ENCODE measurements at regions not wholly inside any gene's neighbourhood (a gene's known extent, or its start where the extent isn't known, plus 50 kb on each side); places are given as distances from the start of the nearest gene placed in this dataset.
A peak's percentile ranks its signal among the peaks of the same experiment; 100 is the strongest.
"Not testable (repeated sequence)": the region's sequence is repeated elsewhere in the genome, so short reads cannot be mapped to it uniquely, and the experiment has no call there.

DNA sequence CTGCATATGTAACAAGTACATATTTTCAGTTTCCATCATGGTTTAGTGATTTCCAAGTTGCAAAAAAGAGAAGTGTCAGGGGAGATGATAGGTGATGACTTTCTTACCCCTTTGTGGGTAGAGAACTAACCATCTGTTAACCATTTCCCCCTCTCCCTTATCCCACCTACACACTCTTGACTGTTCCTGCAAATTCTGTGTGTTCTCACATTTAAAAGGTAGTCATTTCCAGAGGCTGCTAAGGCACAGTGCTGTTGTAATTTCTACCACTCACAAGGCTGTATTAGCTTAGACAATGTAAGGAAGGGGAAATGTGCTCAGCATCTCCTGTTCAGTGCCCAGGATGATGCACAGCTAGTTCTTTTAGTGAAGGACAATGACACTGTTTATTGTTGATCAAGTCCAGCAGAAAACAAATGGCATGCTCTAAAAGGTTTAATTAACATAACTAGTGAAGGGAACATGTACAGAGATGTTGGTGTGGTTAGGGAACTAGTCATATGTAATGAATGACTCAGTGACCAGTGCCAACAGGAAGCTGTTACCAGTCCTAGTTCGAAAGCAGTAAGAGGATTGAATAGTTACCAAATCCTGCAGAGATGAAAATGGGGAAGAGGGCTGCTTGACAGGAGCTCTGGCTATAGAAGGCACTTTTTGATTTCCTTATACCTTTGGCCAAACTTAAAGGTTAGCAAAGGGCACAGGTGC, 165.1 kb downstream of the PLK2 start:
- DNase-seq (ENCODE audit: low spot score): no peak

DNA sequence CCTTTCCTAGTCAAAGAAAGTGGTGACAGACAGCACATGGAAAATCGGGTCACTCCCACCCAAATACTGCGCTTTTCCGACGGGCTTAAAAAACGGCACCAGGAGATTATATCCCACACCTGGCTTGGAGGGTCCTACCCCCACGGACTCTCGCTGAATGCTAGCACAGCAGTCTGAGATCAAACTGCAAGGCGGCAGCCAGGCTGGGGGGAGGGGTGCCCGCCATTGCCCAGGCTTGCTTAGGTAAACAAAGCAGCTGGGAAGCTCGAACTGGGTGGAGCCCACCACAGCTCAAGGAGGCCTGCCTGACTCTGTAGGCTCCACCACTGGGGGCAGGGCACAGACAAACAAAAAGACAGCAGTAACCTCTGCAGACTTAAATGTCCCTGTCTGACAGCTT, 171.6 kb downstream of the PLK2 start:
- DNase-seq (ENCODE audit: low spot score): not testable (repeated sequence)

DNA sequence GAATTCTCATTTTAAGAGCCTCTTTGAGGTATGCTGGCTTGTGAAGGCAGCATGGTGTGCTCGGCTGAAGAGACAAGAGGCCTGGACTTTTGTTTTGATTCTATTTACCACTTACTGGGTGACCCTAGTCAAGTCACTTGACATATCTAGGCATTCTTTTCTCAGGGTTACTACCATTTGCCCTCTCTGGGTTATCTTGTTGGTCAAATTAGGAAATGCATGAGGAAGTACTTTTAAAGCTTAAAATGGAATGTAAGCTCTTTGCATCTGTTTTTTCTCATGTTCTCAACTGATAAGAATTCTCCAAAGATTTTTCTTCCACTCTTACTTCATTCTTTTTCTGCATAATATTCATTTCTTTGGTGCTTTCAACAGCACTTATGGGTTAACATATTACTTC, 173.1 kb downstream of the PLK2 start:
- no peak for DNase-seq (ENCODE audit: low spot score)

DNA sequence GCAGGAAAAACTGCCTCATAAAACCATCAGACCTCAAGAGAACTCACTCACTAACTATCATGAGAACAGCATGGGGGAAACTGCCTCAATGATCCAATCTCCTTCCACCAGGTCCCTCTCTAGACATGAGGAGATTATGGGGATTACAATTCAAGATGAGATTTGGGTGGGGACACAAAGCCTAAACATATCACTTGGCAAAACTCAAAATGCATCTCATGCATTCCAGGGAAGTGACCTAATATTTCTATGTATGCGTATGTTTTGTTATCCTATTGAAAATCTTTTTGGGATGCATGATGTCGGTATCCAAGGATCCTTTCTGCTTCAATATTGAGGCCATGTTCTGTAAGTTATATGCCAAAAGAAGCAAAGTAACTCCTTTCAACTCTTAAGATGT, 174.0 kb downstream of the PLK2 start:
- no peak for DNase-seq (ENCODE audit: low spot score)

DNA sequence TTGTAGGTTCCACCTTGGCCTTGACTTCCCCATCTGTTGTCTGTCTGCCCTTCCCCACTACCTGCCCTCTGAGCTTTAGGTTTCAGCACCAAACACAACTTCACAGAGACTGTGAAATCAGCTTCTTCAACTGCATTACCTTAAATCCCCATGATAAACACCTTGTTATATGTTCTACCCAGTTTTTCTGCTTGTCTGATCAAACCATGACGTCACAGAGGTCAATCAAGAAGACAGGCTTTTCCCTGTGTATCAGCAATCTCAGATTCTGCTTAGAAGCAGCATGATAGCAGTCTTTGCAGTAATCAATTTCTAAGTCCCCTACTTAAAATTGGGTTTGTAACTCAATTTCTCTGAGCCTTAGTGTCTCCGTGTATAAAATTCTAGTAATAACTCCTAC, 175.0 kb downstream of the PLK2 start:
- no peak for DNase-seq (ENCODE audit: low spot score)

DNA sequence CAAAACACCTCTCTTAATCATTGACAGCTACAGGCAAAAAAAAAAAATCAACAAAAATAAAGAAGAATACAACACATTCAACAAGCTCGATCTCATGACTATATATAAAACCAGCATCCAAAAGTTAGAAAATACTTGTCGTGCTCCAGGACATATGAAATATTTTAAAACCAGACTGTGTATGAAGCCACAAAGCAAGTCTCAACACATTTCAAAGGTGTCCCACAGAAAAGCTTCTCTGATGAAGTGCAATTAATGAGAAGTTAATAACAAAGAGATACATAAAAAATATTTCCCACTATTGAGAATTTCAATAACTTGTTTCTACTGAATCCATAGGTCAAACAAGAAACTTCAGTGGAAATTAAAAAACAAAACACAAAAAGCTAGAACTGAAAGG, 178.7 kb downstream of the PLK2 start:
- DNase-seq (ENCODE audit: low spot score): no peak

DNA sequence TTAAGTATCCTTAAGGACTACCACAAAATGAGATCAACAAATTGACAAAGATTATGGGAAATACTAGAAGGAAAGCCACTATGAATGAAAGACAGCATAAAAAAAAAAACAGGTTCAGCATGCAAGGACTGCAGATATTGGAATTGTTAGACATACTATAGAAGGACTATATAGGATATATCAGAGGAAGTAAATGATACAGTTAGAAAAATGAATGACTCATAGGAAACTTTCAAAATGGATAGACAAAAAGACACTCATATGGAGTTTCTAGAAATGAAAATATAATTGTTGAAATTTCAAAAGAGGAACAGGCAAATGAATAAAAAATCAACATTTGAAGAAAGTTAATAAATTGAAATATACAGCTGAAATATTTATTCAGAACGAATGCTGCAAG, 180.6 kb downstream of the PLK2 start:
- no peak for DNase-seq (ENCODE audit: low spot score)

DNA sequence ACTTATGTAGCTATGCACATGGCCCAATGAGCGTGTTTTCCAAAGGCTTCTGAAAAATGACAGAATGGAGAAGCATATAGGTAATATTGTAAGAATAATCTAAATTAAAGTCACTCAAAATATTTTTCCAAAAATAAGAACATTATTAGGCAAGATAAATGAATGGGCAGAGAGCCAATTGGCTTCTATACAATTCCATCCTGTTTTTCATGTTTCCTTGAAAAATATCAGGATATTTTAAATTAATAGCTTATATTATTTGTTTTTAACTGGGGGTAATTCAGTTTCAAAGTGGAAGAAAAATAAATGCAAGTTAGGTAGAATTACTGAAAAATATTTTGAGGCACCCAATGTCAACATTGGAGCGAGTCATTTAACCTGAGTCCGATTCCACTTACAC, 183.5 kb downstream of the PLK2 start:
- no peak for DNase-seq (ENCODE audit: low spot score)

DNA sequence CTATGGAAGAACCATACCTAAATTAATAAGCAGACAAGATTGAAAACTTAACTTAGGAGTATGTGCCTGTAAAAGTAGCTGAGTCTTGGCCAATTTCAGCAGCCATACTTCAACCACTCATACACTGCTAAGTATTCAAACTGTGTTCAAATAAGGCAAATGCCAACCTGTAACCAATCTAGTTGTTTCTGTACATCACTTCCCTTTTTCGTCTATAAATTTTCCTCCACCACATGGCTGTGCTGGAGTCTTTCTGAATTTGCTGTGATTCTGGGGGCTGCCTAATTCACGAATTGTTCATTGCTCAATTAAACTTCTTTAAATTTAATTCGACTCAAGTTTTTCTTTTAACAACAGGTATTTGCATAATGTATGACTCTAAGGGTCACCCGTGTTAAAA, 184.4 kb downstream of the PLK2 start:
- DNase-seq (ENCODE audit: low spot score): no peak

DNA sequence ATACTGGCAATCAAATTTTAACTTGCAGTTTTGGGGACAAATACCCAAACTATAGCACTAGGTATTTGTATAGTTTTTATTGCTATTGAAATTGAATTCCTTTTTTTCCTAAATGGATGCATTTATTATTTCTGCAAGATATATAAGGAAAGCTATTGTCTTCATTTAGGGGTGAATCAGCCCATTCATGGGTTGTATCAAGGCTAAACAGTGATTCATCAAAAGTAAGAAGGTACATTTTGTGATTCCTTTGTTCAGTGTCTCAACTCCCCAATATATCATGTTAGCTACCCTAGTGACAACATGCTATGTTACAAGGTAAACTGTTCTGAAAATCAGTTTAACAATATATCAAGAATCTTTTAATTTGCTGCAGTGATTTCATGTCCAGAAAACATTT, 185.7 kb downstream of the PLK2 start:
- no peak for DNase-seq (ENCODE audit: low spot score)

DNA sequence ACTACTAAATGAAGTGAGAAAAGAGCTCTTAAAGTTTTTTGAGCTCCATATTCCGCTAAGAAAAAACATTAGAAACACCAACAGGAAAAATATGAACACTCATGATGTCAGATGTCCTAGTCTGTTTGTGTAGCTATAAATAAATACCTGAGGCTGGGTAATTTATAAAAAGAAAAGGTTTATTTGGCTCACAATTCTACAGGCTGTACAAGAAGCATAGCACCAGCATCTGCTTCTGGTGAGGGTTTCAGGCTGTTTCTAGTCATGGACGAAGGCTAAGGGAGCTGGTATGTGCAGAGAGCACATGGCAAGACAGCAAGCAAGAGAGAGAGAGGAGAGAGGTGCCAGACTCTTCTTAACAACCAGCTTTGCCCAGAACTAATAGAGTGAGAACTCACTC, 186.2 kb downstream of the PLK2 start:
- no peak for DNase-seq (ENCODE audit: low spot score)

DNA sequence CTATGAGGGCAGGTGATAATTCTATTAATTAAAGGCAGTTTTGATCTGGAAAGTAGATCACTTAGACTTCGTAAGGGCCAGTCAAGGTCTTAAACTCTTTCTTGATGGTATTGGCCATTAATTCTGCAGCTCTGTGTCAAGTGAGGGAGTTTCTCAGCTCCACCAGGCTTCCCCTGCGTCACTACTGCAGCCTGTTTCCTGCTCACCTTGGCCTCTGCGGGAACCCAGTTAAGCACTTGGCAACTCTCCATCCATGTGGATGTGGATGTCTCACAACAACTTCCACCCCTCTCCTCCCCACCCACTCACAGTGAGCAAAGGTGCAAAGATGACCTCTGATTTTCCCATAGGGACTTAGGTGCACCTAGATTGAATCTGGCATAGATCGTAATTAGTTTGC, 191.6 kb downstream of the PLK2 start:
- DNase-seq (ENCODE audit: low spot score): no peak

DNA sequence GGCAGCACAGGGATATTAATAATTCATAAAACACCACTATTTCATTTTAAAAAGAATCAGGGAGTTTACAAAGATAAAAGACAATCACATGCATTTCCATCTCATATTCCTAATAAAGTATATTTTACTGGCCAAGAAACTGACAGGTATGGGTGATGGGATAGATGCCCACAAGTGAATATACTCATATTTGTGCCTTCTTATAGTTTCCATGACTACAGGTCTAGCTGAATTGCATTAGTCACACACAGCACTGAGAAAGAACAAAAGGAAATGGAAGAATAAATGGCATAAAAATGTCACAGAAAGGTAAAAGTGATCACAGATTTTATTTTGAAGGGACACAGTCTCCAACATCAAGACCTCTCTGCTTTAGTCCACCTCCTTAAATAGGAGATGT, 193.5 kb downstream of the PLK2 start:
- DNase-seq (ENCODE audit: low spot score): no peak

DNA sequence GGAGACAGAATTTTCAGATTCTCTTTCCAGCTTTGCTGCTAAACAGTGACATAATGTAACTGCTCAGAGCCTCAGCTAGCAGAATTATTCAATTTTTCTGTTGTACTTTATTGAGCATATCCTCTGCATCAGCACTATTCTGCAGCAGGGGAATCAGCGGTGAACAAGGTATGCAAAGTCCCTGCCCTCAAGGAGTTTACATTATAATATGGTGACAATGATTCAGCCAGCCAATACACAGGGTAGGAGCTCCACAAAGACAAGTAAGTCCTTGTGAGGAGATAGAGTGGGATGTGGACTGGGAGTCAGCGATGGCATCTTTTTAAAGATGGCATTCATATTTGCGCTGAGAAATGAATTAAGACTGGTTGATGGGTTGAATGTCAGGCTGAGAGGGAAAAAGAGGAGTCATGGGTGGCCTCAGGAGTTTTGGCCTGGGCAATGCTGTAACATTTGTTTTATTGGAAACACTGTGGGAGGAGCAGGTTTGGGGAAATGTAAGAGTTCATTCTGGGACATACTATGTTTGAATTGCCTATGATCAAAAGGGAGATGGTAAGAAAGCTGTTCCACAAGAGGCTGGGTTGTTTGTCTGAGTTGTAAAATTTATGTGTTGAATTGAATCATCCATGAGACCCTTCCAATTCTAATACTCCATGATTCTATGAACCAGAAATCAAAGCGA, 194.5 kb downstream of the PLK2 start:
- no peak for DNase-seq (ENCODE audit: low spot score)

DNA sequence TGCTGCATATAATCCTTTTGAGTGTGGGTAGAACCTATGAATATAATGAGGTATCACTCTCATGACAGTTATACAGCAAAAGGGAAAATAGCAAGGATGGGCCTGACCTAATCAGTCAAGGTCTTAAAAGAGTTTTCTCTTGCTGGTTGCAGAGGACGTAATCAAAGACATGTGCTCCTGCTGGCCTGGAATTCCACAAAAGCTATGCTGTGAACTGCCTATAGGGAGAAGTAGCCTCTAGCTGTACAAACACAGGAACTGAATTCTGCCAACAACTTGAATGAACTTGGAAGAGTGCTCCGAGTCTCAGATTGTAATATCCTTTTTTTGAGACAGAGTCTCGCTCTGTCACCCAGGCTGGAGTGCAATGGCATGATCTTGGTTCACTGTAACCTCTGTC, 195.6 kb downstream of the PLK2 start:
- DNase-seq (ENCODE audit: low spot score): no peak

DNA sequence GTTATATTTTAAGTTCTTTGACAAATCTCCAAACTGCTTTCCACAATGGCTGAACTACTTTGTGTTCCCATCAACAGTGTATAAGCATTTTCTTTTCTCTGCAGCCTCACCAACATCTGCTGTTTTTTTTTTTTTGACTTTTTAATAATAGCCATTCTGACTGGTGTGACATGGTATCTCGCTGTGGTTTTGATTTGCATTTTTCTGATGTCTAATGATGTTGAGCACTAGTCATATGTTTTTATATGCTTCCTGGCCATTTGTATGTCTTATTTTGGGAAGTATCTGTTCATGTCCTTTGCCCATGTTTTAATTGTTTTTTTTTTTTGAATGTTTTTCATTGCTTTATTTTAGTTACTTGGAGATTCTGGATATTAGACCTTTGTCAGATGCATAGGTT, 196.6 kb downstream of the PLK2 start:
- DNase-seq (ENCODE audit: low spot score): no peak

DNA sequence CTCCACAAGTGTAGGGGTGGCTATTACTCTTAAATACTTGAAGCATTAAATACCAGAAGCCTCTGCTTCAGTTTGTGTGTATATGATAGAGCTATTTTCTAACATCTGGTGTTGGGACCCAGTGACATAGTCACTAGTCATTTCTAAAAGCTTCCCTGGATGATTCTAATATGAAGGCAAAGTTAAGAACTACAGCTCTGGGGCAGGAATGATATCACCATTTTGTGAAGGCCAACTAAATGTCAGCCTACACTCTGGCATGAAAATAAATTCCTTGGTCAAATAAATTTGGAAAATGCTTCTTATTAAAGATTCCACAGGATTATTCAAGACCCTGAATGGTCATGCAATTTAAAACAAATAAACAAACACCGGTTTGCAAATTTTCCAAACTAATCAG, 197.7 kb downstream of the PLK2 start:
- DNase-seq (ENCODE audit: low spot score): no peak

DNA sequence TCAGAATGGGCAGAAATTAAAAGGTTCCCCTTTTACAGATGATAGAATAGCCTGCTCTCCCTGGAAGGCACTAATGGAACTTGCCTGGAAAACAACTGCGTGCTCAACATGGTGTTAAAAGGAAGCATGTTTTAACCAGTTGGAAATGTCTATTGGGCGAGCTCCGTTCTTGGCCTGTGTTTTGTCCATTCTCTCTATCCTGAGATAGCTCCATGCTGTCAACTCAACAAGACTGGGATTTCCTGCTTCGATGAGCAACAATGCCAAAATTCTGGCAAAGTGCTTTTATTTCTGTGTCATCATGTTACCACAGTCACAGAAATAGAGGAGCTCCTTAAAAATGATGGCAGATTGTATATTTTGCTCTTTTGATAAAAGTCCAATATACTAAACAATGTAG, 198.3 kb downstream of the PLK2 start:
- no peak for DNase-seq (ENCODE audit: low spot score)

DNA sequence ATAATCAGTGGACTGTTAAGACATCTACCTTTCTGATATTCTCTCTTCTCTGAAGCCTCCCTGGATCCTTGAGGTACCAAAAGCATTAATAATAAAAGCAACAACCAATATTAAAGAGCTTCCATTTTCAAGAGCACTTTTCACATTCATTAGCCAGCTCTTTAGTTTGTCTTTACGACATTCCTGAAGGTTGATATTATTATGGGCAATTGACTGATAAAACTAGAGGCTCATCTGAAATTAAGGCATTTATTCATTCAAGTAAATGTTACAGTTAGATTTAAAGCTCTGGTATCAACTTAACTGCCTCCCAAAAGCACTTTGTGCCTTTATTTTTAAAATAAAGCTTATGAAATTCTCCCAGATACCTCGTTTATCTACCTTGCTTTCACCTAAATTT, 199.6 kb downstream of the PLK2 start:
- no peak for DNase-seq (ENCODE audit: low spot score)

DNA sequence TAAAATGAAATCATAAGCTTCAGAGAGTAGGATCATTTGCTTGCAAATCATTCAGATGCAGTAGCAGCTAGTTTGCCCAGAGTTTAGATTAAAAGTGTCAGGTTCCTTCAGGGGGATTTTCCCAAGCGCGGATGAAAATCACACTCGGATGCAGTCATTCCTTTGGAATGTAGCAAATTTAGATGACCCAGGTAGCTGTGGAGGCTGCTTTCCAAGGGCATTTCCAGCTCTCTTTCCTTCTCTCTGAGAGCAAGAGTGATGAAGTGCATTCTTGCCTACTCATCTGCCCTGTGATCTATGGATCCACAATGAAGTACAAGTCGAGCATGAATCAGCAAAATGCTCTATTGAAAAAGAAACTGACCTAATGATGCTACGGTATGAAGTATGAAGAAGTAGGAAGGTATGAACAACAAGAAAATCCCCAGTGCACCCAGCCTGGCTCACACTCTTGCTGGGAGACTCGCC, 200.2 kb downstream of the PLK2 start:
- peak; percentile 14 for DNase-seq (ENCODE audit: low spot score)

DNA sequence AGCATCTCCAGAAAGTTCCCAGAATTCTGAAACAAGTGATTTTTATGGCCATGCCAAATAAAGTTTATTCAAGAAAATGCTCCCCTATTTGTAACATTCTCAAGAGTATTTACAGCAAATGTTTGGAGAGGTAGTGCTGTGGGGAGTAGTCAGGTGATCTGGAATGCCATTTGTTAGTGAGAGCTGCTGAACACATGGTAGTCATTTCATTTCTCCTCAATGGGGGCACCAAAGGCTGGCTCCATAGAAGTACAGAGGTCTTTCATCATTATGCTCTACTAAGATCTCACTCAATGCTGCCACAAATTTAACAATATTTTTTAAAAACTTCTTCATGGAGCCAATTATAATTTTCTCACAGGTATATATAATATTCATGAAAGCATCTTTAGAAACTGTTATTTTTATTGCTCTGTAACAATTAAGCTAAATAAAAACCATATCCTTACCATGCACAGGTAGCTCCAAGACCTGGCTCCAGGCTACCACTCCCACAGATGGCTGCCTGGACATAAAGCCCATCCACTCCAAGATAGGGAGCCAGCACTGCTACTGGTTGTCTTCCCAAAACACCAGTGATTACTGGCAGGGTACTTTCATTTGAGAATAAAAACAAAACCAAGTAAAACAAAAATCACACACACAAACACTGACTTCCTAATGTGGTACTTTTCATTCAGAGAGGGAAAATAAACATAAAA, 200.8 kb downstream of the PLK2 start:
- DNase-seq (ENCODE audit: low spot score): no peak

DNA sequence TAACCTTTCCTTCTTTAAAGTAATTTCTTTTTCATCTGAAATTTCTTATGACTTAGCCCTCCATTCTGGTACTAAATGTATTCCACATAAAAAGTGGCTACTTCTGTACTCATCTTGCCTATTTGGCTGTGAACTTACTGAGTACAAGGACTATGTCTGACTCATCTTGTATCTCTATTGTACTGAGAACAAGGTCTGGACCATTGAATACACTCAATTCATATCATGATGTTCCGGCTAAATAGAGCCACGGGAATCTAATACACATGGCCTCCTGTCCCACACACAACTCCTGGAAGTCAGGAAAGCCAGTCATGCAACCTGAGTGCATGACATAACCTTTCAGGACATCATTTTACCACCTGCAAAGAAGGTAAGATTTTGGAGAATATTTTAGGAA, 203.9 kb downstream of the PLK2 start:
- no peak for DNase-seq (ENCODE audit: low spot score)

DNA sequence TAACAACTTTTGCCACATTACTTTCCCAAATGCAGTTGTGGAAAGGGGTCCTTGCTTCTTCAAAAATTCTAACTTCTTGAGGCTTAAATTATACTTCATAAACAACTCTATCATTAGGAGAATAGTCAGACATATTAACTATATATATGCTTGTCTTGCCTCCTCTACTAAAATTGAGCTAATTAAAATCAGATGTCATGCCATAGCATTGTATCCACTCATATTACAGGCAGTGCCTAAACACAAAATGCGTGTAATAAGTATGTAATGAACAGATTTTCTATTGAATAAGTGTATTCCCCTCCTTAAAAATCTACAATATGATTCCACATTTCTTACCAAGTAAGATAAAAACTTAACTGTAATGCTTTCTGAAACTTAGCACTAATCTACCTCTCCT, 204.5 kb downstream of the PLK2 start:
- no peak for DNase-seq (ENCODE audit: low spot score)
